Sigmoid colon (tissue), 6 donors: ENCODE measurements at regions not wholly inside any gene's neighbourhood (a gene's known extent, or its start where the extent isn't known, plus 50 kb on each side); places are given as distances from the start of the nearest gene placed in this dataset.

ENCODE experiments used
- DNase-seq: peaks from one replicate; pipeline ENCODE4 v3.0.0-alpha.2; 2019
- H3K27ac ChIP-seq, 4 donors: fragments of 200-600 bp; sonication (generic); one replicate each; pipeline ENCODE4 v1.5.1; 2016 to 2019; ENCODE audit warnings: mild to moderate bottlenecking in 1 of 4
- H3K27me3 ChIP-seq, 3 donors: fragments of 200-600 bp; sonication (generic); one replicate each; pipeline ENCODE4 v1.5.1; 2019; ENCODE audit warnings: mild to moderate bottlenecking in 1 of 3
- H3K36me3 ChIP-seq, 4 donors: fragments of 200-600 bp; sonication (generic); one replicate each; pipeline ENCODE4 v1.5.1; 2016 to 2019
- H3K4me1 ChIP-seq, 4 donors: fragments of 200-600 bp; sonication (generic); one replicate each; pipeline ENCODE4 v1.5.1; 2017 to 2019
- H3K4me3 ChIP-seq, 4 donors: fragments of 200-600 bp; sonication (generic); one replicate each; pipeline ENCODE4 v1.5.1; 2017 to 2019; ENCODE audit warnings: mild to moderate bottlenecking in 2 of 4, moderate library complexity in 1 of 4
- H3K9me3 ChIP-seq, 4 donors: fragments of 200-600 bp in 3 of 4; sonication (generic) in 3 of 4; one replicate each; pipeline versions ENCODE4 v1.5.1 to v1.6.1; 2013 to 2019
- CTCF ChIP-seq, 4 experiments: fragments of 450-650 bp in 3 of 4; fragments of 200-600 bp in 1 of 4; IDR thresholded peaks; one replicate each; pipeline ENCODE4 v1.5.1; 2016 to 2019; ENCODE audit warnings: antibody characterized with exemption in 4 of 4, mild to moderate bottlenecking in 3 of 4, moderate library complexity in 2 of 4
- EP300 ChIP-seq, 4 donors: sonication (generic); formaldehyde crosslinking; IDR thresholded peaks; one replicate each; pipeline ENCODE4 v1.6.1; 2017; ENCODE audit warnings: antibody characterized with exemption in 4 of 4
- POLR2A ChIP-seq, 2 donors: fragments of 450-650 bp; IDR thresholded peaks; one replicate each; pipeline ENCODE4 v1.6.1; 2016; ENCODE audit warnings: antibody characterized with exemption in 2 of 2, mild to moderate bottlenecking in 2 of 2, moderate library complexity in 2 of 2
- POLR2AphosphoS5 ChIP-seq, 4 donors: sonication (generic); formaldehyde crosslinking; IDR thresholded peaks; one replicate each; pipeline ENCODE4 v1.6.1; 2017; ENCODE audit warnings: antibody characterized with exemption in 4 of 4
- WGBS, 2 donors: extraction: QIAGEN DNeasy Blood & Tissue Kit; methylation state at CpG; one replicate each; pipeline ENCODE4 v1.1.7; 2013; 5-methylcytosine and 5-hydroxymethylcytosine counted together
- intact Hi-C: fragments of 100-400 bp; cut with DNase I; formaldehyde crosslinking; loops from one replicate; pipeline ENCODE4 v1.15.1; 2023
- donor health status: healthy with polysubstance abuse.
- donor health status: healthy.

GRCh38 chr14:86799244-86799647 lies 1193.7 kb downstream of the GALC start:
- 46 to 80% methylated on average over 2 of the region's 2 CpGs for WGBS, 2 donors
- Histone ChIP-seq H3K4me3 (no peak overlapping the region), H3K4me1 (no peaks in the 10 kb centered on the region), H3K9me3 (no peaks in the 10 kb centered on the region), H3K36me3 (no peaks in the 10 kb centered on the region), H3K27ac (no peak overlapping the region), H3K27me3 (no peaks in the 10 kb centered on the region)
- no peak for DNase-seq
- intact Hi-C loops, result no loop called here
- TF ChIP-seq CTCF (IDR thresholded peaks at IDR 0.05) (no peak), POLR2AphosphoS5 (IDR thresholded peaks at IDR 0.05) (no peak), EP300 (IDR thresholded peaks at IDR 0.05) (no peak), POLR2A (IDR thresholded peaks at IDR 0.05) (no peak)

DNA sequence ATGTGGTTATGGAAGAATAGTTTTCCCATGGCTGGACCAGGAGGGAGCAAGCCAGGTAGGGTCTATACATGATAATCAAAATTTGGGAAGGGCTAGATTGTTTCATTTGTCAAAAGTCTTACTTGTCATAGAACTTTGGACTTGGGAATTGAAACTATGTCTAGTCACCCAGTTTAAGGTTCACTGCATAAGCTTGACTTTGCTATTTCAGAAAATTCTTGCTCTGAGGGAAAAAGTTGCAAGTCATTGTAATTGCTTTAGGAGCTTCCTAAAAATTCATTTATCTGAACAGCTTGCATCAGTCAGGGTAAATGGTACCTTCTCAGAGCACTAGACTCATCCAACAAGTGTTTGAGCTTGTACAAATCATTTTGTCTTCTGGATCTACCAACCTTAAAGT lies 1194.7 kb downstream of the GALC start:
- no peak overlapping the region for H3K4me3 ChIP-seq
- no peak for TF ChIP-seq POLR2AphosphoS5 (IDR thresholded peaks at IDR 0.05)
- no peak for TF ChIP-seq CTCF (IDR thresholded peaks at IDR 0.05)
- TF ChIP-seq POLR2A (IDR thresholded peaks at IDR 0.05), result no peak
- no peak for TF ChIP-seq EP300 (IDR thresholded peaks at IDR 0.05)
- no peak for DNase-seq
- H3K27ac ChIP-seq, result no peak overlapping the region
- no peaks in the 10 kb centered on the region for H3K9me3 ChIP-seq
- H3K27me3 ChIP-seq, result no peaks in the 10 kb centered on the region
- intact Hi-C loops, result no loop called here
- H3K4me1 ChIP-seq, result no peaks in the 10 kb centered on the region
- no peaks in the 10 kb centered on the region for H3K36me3 ChIP-seq

DNA sequence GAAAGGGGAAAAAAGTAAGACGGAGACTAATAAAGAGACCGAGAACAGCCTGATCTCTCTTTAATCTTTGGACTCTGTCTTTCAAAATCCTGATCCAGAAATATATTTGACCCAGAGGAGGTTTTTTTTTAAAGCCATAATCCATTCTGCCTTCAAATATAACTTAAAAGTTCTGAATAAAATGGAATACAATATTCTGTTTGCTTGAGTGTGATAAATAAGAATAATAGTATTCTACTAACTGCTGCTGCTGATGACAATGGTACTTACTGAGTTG lies 1196.0 kb downstream of the GALC start:
- intact Hi-C loops, result no loop called here

GRCh38 chr14:86796221-86797074 lies 1196.5 kb downstream of the GALC start:
- Histone ChIP-seq H3K4me3 (no peak overlapping the region), H3K4me1 (no peaks in the 10 kb centered on the region), H3K36me3 (no peaks in the 10 kb centered on the region), H3K27me3 (no peaks in the 10 kb centered on the region), H3K9me3 (no peaks in the 10 kb centered on the region), H3K27ac (no peak overlapping the region)
- no peak for TF ChIP-seq POLR2A (IDR thresholded peaks at IDR 0.05)
- TF ChIP-seq POLR2AphosphoS5 (IDR thresholded peaks at IDR 0.05), result no peak
- no peak for TF ChIP-seq EP300 (IDR thresholded peaks at IDR 0.05)
- no peak for TF ChIP-seq CTCF (IDR thresholded peaks at IDR 0.05)
- DNase-seq, result no peak
- intact Hi-C loops, result no loop called here
- 59 to 66% methylated on average over 6 of the region's 6 CpGs for WGBS, 2 donors

More for the DNA sequence above, 1196.0 kb downstream of the GALC start:
- no peaks in the 10 kb centered on the region for H3K27me3 ChIP-seq
- no peaks in the 10 kb centered on the region for H3K4me1 ChIP-seq
- TF ChIP-seq CTCF (IDR thresholded peaks at IDR 0.05) (no peak), POLR2A (IDR thresholded peaks at IDR 0.05) (no peak), POLR2AphosphoS5 (IDR thresholded peaks at IDR 0.05) (no peak), EP300 (IDR thresholded peaks at IDR 0.05) (no peak)
- no peak for DNase-seq
- no peaks in the 10 kb centered on the region for H3K36me3 ChIP-seq
- 79 to 92% methylated on average over 2 of the region's 2 CpGs for WGBS, 2 donors
- H3K27ac ChIP-seq, result no peak overlapping the region
- H3K4me3 ChIP-seq, result no peak overlapping the region
- H3K9me3 ChIP-seq, result no peaks in the 10 kb centered on the region

DNA sequence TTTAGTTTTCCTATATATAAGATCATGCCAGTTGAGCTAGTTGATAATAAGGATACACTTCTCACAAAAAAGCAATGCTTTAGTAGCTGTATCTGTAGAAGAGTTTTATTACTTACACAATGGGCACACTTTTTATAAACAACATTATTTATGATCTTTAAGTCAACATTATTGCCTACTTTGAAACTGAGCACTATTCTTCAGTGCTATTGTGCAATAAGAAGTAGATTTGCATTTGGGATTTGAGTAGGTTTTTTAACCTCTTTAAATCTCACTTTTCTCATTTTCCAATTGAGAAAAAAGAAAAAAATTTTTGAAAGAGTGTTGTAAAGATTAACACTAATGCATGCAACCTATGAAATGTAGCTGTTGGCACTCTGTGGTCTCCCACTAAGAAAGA lies 1198.3 kb downstream of the GALC start:
- intact Hi-C loops, result no loop called here
- no peaks in the 10 kb centered on the region for H3K4me1 ChIP-seq

More for the DNA sequence above, 1198.3 kb downstream of the GALC start:
- no peak for DNase-seq
- no peaks in the 10 kb centered on the region for H3K9me3 ChIP-seq
- no peak overlapping the region for H3K27ac ChIP-seq
- no peaks in the 10 kb centered on the region for H3K36me3 ChIP-seq
- TF ChIP-seq EP300 (IDR thresholded peaks at IDR 0.05) (no peak), CTCF (IDR thresholded peaks at IDR 0.05) (no peak), POLR2AphosphoS5 (IDR thresholded peaks at IDR 0.05) (no peak), POLR2A (IDR thresholded peaks at IDR 0.05) (no peak)
- no peaks in the 10 kb centered on the region for H3K27me3 ChIP-seq
- no peak overlapping the region for H3K4me3 ChIP-seq
